ENCODE measurements at regions not wholly inside any gene's neighbourhood (a gene's known extent, or its start where the extent isn't known, plus 50 kb on each side); places are given as distances from the start of the nearest gene placed in this dataset.

DNA sequence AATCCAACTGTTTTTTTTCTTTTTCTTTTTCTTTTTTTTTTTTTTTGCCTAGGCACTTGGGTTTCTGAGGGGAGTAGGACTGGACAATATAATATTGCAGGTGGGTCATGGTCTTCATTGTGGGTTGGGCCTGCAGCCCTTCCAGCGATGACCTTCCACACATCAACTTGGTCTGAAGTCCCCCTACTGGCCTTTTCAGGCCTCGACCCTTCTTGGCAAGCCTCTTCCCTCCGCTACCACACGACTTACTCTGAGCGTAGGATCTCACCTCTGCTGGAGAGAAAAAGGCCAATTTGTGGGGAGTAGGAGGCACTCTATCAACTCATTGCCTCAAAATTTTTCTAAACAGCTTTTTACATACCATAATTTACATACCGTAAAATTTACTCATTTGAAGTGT is 51.1 kb upstream of the GRIK3 start:
- no peak for TF ChIP-seq CTCF (IDR thresholded peaks at IDR 0.05)
- DNase-seq (no peak), ATAC-seq (no peak)
- H3K9me3 ChIP-seq: no peaks in the 10 kb centered on the region
- H3K27ac ChIP-seq: no peak overlapping the region
- no peak overlapping the region for H3K4me3 ChIP-seq
- 46 to 53% (median 50%) methylated on average over 6 of the region's 6 CpGs for WGBS, 3 donors
- H3K36me3 ChIP-seq (ENCODE audit: insufficient read depth in 1 of 2, low read depth in 1 of 2): no peaks in the 10 kb centered on the region
- H3K4me1 ChIP-seq: no peaks in the 10 kb centered on the region
- H3K27me3 ChIP-seq (ENCODE audit: insufficient read depth in 3 of 3, low read length in 2 of 3): peaks cover 0 to 6% (median 2%) of the 10 kb centered on the region in 3 donors
- intact Hi-C loops (cut with DNase I): no loop called here

DNA sequence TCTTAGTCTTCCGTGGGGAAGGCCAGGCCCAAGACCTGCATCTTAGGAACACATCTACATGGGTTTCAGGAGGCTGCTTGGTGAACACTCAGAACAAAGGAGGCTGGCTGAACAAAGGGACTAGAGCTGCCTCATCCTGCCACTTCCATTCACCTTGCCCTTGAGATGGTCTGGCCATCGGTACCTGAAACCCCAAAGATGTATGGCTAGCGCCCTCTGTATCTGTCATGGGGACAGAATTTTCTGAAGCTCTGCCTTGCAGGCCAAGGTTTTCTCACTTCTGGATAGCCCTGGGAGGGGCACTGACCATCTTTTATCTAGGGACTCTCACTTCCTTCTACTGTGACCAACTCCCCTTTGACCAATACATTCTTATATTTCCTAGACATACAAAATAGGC is 55.4 kb upstream of the GRIK3 start:
- Histone ChIP-seq H3K27ac (no peak overlapping the region), H3K4me1 (no peaks in the 10 kb centered on the region), H3K9me3 (no peaks in the 10 kb centered on the region), H3K27me3 (ENCODE audit: insufficient read depth in 3 of 3, low read length in 2 of 3) (peaks cover 0 to 9% (median 2%) of the 10 kb centered on the region in 3 donors), H3K36me3 (ENCODE audit: insufficient read depth in 1 of 2, low read depth in 1 of 2) (no peaks in the 10 kb centered on the region), H3K4me3 (no peak overlapping the region)
- ATAC-seq (no peak), DNase-seq (no peak)
- no peak for TF ChIP-seq CTCF (IDR thresholded peaks at IDR 0.05)
- intact Hi-C loops (cut with DNase I): no loop called here
- WGBS, 3 donors: 66 to 80% (median 76%) methylated on average over 3 of the region's 3 CpGs

DNA sequence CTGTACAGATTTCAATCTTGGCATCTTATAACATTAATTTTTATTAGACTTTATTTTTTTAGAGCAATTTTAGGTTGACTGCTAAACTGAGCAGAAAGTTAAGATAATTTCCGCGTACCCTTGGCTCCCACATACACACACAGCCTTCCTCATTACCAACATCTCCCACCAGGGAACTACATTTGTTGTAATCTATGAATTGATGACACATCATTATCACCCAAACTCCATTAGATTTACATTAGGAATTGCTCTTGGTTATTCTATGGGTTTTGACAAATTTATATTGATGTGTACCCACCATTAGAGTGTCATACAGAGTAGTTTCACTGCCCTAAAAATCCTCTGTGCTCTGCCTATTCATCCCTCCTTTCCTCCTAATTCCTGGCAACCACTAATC is 56.4 kb upstream of the GRIK3 start:
- no peak for DNase-seq
- no peak for TF ChIP-seq CTCF (IDR thresholded peaks at IDR 0.05)
- no peak for ATAC-seq

DNA sequence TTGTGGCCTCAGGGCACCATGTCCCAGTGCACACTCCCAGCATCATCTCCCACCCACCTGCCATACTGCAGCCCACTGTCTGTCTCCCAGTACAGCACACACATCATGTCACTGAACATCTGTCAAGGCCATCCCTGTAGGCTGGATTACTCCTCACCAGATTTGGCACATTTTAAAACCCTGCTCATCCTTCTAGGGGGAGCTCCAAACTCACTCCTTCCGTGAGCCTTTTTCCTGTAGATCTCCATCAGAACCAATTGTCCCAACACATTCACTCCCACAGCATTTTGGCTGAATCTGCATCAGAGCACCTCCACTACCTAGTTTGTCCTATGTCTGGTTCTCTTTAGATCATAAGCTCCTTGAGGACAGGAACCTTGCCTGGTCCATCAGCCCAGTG is 58.6 kb upstream of the GRIK3 start:
- H3K4me3 ChIP-seq: no peak overlapping the region
- H3K27ac ChIP-seq: no peak overlapping the region
- no peaks in the 10 kb centered on the region for H3K4me1 ChIP-seq
- ATAC-seq (no peak), DNase-seq (no peak)
- H3K27me3 ChIP-seq (ENCODE audit: insufficient read depth in 3 of 3, low read length in 2 of 3): peaks cover 0 to 3% (median 2%) of the 10 kb centered on the region in 3 donors
- TF ChIP-seq CTCF (IDR thresholded peaks at IDR 0.05): no peak
- no peaks in the 10 kb centered on the region for H3K9me3 ChIP-seq
- WGBS, 3 donors: 35 to 48% (median 47%) methylated on average over 1 of the region's 1 CpG
- H3K36me3 ChIP-seq (ENCODE audit: insufficient read depth in 1 of 2, low read depth in 1 of 2): no peaks in the 10 kb centered on the region
- intact Hi-C loops (cut with DNase I): no loop called here

More for the DNA sequence above, 56.4 kb upstream of the GRIK3 start:
- WGBS, 3 donors: 96 to 98% (median 98%) methylated on average over 2 of the region's 2 CpGs
- no peak overlapping the region for H3K27ac ChIP-seq
- H3K4me3 ChIP-seq: no peak overlapping the region
- peaks cover 0 to 3% (median 2%) of the 10 kb centered on the region in 3 donors for H3K27me3 ChIP-seq (ENCODE audit: insufficient read depth in 3 of 3, low read length in 2 of 3)
- H3K9me3 ChIP-seq: no peaks in the 10 kb centered on the region
- no peaks in the 10 kb centered on the region for H3K4me1 ChIP-seq
- intact Hi-C loops (cut with DNase I): no loop called here
- H3K36me3 ChIP-seq (ENCODE audit: insufficient read depth in 1 of 2, low read depth in 1 of 2): no peaks in the 10 kb centered on the region

- no peak for TF ChIP-seq CTCF (IDR thresholded peaks at IDR 0.05)
- Histone ChIP-seq H3K27ac (no peak overlapping the region), H3K4me1 (no peaks in the 10 kb centered on the region), H3K36me3 (ENCODE audit: insufficient read depth in 1 of 2, low read depth in 1 of 2) (no peaks in the 10 kb centered on the region), H3K4me3 (no peak overlapping the region), H3K9me3 (no peaks in the 10 kb centered on the region), H3K27me3 (ENCODE audit: insufficient read depth in 3 of 3, low read length in 2 of 3) (peaks cover 0 to 3% (median 0%) of the 10 kb centered on the region in 3 donors)
- intact Hi-C loops (cut with DNase I): no loop called here
- whole genome bisulfite sequencing, 3 donors: 51 to 55% (median 53%) methylated on average over 6 of the region's 6 CpGs
- ATAC-seq: no peak
- no peak for DNase-seq
Observed at GRCh38 chr1:37094302-37094701, 60.0 kb upstream of the GRIK3 start.

Data from psoas muscle (tissue), 7 donors.